ENCODE measurements at regions not wholly inside any gene's neighbourhood (a gene's known extent, or its start where the extent isn't known, plus 50 kb on each side); places are given as distances from the start of the nearest gene placed in this dataset.

DNA sequence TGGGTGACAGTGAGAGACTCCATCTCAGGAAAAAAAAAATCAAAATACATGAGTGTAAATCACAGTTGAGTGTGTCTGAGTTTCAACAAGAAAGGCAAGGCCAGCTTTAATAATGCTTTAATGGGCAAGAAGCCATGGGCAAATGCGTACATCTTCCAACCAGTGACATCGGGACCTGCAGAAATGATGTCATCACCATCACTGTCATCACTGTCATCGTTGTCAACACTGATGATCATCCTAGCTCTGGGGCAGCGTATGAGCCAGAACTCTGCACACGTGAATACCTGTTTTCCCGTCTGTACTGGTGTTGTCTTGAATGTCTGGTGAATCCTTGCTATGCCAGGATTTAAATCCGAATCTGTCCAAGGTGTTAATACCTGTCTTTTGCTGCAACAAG is 712.5 kb downstream of the BRD1 start:
- H3K4me3 ChIP-seq (ENCODE audit: control extremely low read depth in 1 of 5, extremely low read depth in 1 of 5, insufficient read depth in 1 of 5, low read depth in 2 of 5, low read length in 4 of 5), result no peak overlapping the region
- H2AFZ ChIP-seq (ENCODE audit: insufficient read depth, low read depth, low read length, poor library complexity, severe bottlenecking), result no peak overlapping the region
- POLR2A ChIA-PET, result no interaction called here
- no peak for DNase-seq
- CTCF ChIA-PET, result no interaction called here
- peaks cover 0 to 26% (median 0%) of the 10 kb centered on the region in 3 donors for H3K9me3 ChIP-seq (ENCODE audit: control extremely low read depth in 1 of 3, control insufficient read depth in 2 of 3, insufficient read depth in 1 of 3, low read length in 2 of 3)
- no peak overlapping the region for H3K9ac ChIP-seq (ENCODE audit: low read length)
- no peaks in the 10 kb centered on the region for H4K20me1 ChIP-seq (ENCODE audit: control insufficient read depth, insufficient read depth, low read length, poor library complexity, severe bottlenecking)
- Mint-ChIP-seq H3K4me3 (no peak overlapping the region), H3K27ac (no peak overlapping the region), H3K4me1 (no peaks in the 10 kb centered on the region), H3K27me3 (no peaks in the 10 kb centered on the region), H3K9me3 (ENCODE audit: insufficient read depth) (no peaks in the 10 kb centered on the region)
- H3K36me3 ChIP-seq (replicated peaks in 1 of 2; ENCODE audit: control extremely low read depth in 1 of 2, control insufficient read depth in 1 of 2, extremely low read depth in 1 of 2, insufficient read depth in 2 of 2, low read length in 1 of 2), result no peaks in the 10 kb centered on the region
- no peak for TF ChIP-seq EZH2 (IDR thresholded peaks at IDR 0.05; ENCODE audit: borderline replicate concordance, insufficient read depth, low read depth, low read length, poor library complexity, severe bottlenecking)
- TF ChIP-seq, protein P1, sequence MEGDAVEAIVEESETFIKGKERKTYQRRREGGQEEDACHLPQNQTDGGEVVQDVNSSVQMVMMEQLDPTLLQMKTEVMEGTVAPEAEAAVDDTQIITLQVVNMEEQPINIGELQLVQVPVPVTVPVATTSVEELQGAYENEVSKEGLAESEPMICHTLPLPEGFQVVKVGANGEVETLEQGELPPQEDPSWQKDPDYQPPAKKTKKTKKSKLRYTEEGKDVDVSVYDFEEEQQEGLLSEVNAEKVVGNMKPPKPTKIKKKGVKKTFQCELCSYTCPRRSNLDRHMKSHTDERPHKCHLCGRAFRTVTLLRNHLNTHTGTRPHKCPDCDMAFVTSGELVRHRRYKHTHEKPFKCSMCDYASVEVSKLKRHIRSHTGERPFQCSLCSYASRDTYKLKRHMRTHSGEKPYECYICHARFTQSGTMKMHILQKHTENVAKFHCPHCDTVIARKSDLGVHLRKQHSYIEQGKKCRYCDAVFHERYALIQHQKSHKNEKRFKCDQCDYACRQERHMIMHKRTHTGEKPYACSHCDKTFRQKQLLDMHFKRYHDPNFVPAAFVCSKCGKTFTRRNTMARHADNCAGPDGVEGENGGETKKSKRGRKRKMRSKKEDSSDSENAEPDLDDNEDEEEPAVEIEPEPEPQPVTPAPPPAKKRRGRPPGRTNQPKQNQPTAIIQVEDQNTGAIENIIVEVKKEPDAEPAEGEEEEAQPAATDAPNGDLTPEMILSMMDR (IDR thresholded peaks at IDR 0.05), result no peak
- intact Hi-C loops (cut with micrococcal nuclease), result no loop called here
- no peak for ATAC-seq (ENCODE audit: low read depth)
- no peaks in the 10 kb centered on the region for H3K79me2 ChIP-seq (ENCODE audit: control insufficient read depth, insufficient read depth, low read length)
- no peak overlapping the region for H3K4me2 ChIP-seq (replicated peaks; ENCODE audit: low read depth, low read length, poor library complexity, severe bottlenecking)
- H3K27me3 ChIP-seq (replicated peaks in 1 of 4; ENCODE audit: control extremely low read depth in 1 of 4, control insufficient read depth in 3 of 4, insufficient read depth in 4 of 4, low read length in 3 of 4), result peaks cover 0 to 2% (median 0%) of the 10 kb centered on the region in 4 experiments
- no peaks in the 10 kb centered on the region for H3K4me1 ChIP-seq (ENCODE audit: control insufficient read depth in 2 of 2, insufficient read depth in 2 of 2, low read length in 2 of 2)
- H3K27ac ChIP-seq (ENCODE audit: low read length in 2 of 2), result no peak overlapping the region
- WGBS (ENCODE audit: insufficient coverage), result 84% methylated on average over 7 of the region's 7 CpGs

DNA sequence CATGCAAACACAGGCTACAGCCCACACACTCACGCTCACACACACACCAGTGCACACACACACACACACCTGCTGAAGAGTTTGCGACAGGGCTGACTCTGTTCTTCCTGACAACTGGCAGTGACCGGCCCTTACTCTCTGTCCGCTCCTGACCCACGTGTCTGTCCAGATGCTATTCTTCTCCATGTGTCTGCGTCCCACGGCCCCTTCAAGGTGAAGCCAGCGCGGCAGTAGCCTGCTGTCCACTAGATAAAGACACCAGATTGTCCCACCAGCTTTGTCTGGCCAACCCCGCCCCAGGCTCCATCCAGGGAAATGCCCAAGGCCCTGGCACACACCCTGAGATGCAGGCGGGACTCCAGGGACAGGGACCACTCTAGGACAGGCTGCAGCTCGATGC is 713.9 kb downstream of the BRD1 start:
- Mint-ChIP-seq H3K27ac (no peak overlapping the region), H3K27me3 (no peaks in the 10 kb centered on the region), H3K4me3 (no peak overlapping the region), H3K4me1 (no peaks in the 10 kb centered on the region), H3K9me3 (ENCODE audit: insufficient read depth) (no peaks in the 10 kb centered on the region)
- H3K27me3 ChIP-seq (replicated peaks in 1 of 4; ENCODE audit: control extremely low read depth in 1 of 4, control insufficient read depth in 3 of 4, insufficient read depth in 4 of 4, low read length in 3 of 4), result peaks cover 0 to 2% (median 0%) of the 10 kb centered on the region in 4 experiments
- ChIA-PET CTCF (no interaction called here), POLR2A (no interaction called here)
- no peak for DNase-seq
- no peaks in the 10 kb centered on the region for H3K79me2 ChIP-seq (ENCODE audit: control insufficient read depth, insufficient read depth, low read length)
- TF ChIP-seq EZH2 (IDR thresholded peaks at IDR 0.05; ENCODE audit: borderline replicate concordance, insufficient read depth, low read depth, low read length, poor library complexity, severe bottlenecking), result no peak
- TF ChIP-seq, protein P1 (IDR thresholded peaks at IDR 0.05), result no peak
- 90% methylated on average over 12 of the region's 12 CpGs for WGBS (ENCODE audit: insufficient coverage)
- no peak for ATAC-seq (ENCODE audit: low read depth)
- no peak overlapping the region for H3K27ac ChIP-seq (ENCODE audit: low read length in 2 of 2)
- no peaks in the 10 kb centered on the region for H4K20me1 ChIP-seq (ENCODE audit: control insufficient read depth, insufficient read depth, low read length, poor library complexity, severe bottlenecking)
- peaks cover 0 to 17% (median 0%) of the 10 kb centered on the region in 3 donors for H3K9me3 ChIP-seq (ENCODE audit: control extremely low read depth in 1 of 3, control insufficient read depth in 2 of 3, insufficient read depth in 1 of 3, low read length in 2 of 3)
- H3K4me2 ChIP-seq (replicated peaks; ENCODE audit: low read depth, low read length, poor library complexity, severe bottlenecking), result no peak overlapping the region
- H3K36me3 ChIP-seq (replicated peaks in 1 of 2; ENCODE audit: control extremely low read depth in 1 of 2, control insufficient read depth in 1 of 2, extremely low read depth in 1 of 2, insufficient read depth in 2 of 2, low read length in 1 of 2), result no peaks in the 10 kb centered on the region
- intact Hi-C loops (cut with micrococcal nuclease), result no loop called here
- no peaks in the 10 kb centered on the region for H3K4me1 ChIP-seq (ENCODE audit: control insufficient read depth in 2 of 2, insufficient read depth in 2 of 2, low read length in 2 of 2)
- H3K9ac ChIP-seq (ENCODE audit: low read length), result no peak overlapping the region
- H2AFZ ChIP-seq (ENCODE audit: insufficient read depth, low read depth, low read length, poor library complexity, severe bottlenecking), result no peak overlapping the region
- no peak overlapping the region for H3K4me3 ChIP-seq (ENCODE audit: control extremely low read depth in 1 of 5, extremely low read depth in 1 of 5, insufficient read depth in 1 of 5, low read depth in 2 of 5, low read length in 4 of 5)
